Retinal pigment epithelial cell (primary cell): ENCODE measurements at regions not wholly inside any gene's neighbourhood (a gene's known extent, or its start where the extent isn't known, plus 50 kb on each side); places are given as distances from the start of the nearest gene placed in this dataset.

Experiments
- DNase-seq: peaks from one replicate; pipeline ENCODE4 v3.0.0-alpha.2; 2010; ENCODE audit warnings: low read depth
- H3K4me3 ChIP-seq: 2 replicates; pipeline ENCODE4 v1.5.1; 2011; ENCODE audit warnings: mild to moderate bottlenecking, low read length, control low read depth, moderate library complexity
- TF ChIP-seq, protein P1 (sequence below): conservative IDR thresholded peaks from 2 replicates; pipeline ENCODE4 v1.5.1; 2011; ENCODE audit warnings: low read depth, low read length, control low read depth, inconsistent platforms

DNA sequence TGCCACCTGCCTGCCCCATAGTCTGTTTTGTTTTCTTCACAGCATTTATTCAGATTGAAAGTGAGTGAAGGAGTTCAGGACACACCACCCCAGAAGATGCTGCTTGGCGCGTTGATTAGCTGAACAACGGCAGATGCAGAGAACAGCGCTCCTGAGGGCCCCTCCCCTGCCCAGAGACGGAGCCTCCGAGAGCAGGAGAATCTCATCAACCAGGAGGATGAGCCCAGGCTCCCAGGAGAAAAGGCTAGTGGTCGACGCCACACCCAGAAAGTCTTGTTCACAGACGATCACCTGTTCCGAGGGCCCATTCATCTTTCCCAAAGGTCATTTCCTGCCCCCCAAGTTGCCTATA, 180.4 kb upstream of the PPP1R26 start:
- H3K4me3 ChIP-seq, result no peak overlapping the region
- no peak for DNase-seq
- TF ChIP-seq, protein P1, sequence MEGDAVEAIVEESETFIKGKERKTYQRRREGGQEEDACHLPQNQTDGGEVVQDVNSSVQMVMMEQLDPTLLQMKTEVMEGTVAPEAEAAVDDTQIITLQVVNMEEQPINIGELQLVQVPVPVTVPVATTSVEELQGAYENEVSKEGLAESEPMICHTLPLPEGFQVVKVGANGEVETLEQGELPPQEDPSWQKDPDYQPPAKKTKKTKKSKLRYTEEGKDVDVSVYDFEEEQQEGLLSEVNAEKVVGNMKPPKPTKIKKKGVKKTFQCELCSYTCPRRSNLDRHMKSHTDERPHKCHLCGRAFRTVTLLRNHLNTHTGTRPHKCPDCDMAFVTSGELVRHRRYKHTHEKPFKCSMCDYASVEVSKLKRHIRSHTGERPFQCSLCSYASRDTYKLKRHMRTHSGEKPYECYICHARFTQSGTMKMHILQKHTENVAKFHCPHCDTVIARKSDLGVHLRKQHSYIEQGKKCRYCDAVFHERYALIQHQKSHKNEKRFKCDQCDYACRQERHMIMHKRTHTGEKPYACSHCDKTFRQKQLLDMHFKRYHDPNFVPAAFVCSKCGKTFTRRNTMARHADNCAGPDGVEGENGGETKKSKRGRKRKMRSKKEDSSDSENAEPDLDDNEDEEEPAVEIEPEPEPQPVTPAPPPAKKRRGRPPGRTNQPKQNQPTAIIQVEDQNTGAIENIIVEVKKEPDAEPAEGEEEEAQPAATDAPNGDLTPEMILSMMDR, result no peak

- no peak for DNase-seq
- H3K4me3 ChIP-seq, result no peak overlapping the region
- TF ChIP-seq, protein P1, result no peak
Measured at GRCh38 chr9:135299651-135300345, 179.8 kb upstream of the PPP1R26 start.

GRCh38 chr9:135300346-135301141, 179.0 kb upstream of the PPP1R26 start:
- DNase-seq, result no peak
- H3K4me3 ChIP-seq, result no peak overlapping the region
- TF ChIP-seq, protein P1, result no peak

GRCh38 chr9:135301271-135302263, 178.0 kb upstream of the PPP1R26 start:
- no peak overlapping the region for H3K4me3 ChIP-seq
- TF ChIP-seq, protein P1, result no peak
- DNase-seq, result no peak

DNA sequence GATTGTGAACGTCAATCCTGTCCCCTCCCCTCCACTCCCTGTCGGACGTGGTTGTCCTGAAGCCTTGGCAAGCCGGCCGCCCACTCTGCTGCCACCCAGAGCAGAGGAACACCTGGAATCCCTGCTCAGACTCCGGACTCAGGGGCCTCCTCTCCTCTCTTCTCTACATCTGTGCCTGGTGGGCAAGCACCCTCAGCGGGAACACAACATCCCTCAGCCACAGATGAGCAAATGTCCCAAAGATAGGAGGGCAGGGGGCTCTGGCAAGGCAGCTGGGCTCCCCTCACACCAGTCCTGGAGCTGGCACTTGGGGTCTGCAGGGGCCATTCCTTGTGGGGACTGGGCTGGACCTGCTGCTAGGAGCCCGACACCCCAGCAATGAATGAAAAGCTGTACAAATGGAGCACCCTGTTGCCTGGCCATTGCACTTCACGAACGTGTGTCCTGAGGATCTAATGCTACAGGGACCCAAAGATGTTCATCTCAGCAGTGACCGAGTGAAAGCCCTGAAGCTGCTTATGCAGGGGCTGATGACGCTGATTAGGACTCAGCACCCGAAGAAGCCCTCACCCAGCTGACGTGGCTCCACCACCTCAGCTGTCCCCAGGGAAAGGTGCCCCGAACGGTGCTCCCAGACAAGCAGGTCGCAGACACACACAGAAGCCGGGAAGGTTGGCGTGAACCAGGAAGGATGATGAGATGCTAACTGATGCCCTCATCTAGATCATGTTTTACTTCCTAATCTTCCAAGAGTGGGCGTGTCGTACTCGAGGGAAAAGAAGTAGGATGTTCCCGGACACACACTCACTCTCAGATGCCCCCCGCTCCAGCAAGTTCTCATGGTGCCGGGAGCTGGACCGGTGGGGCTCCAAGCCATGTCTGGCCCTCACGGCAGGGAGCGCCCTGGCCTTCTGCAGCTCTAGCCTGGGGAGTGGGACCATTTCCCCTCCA, 177.0 kb upstream of the PPP1R26 start:
- H3K4me3 ChIP-seq, result no peak overlapping the region
- DNase-seq, result no peak
- TF ChIP-seq, protein P1, result no peak

DNA sequence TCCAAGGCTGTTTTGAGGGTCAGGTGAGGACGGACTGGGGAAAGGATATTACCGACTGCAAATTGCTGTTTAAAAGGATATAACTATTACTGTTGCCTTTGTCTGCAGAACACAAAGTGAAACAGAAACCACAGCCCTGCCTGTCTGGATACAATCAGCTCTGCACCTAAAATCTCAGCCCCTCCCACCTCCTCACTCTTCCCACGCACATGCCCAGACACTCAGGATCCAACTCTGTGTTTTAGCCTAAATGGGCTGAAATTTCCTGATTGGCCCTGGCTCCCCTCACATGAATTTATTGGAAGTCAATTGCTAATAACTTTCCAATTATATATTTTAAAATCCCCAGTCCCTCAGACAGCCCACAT, 176.3 kb upstream of the PPP1R26 start:
- no peak for DNase-seq
- TF ChIP-seq, protein P1, result no peak
- H3K4me3 ChIP-seq, result no peak overlapping the region
